GM18517 (cell line): ENCODE measurements at regions not wholly inside any gene's neighbourhood (a gene's known extent, or its start where the extent isn't known, plus 50 kb on each side); places are given as distances from the start of the nearest gene placed in this dataset.
A peak's percentile ranks its signal among the peaks of the same experiment; 100 is the strongest.
"Not testable (repeated sequence)": the region's sequence is repeated elsewhere in the genome, so short reads cannot be mapped to it uniquely, and the experiment has no call there.

Source experiments
- ATAC-seq: cut with Tn5 transposase; IDR thresholded peaks from one replicate; pipeline ENCODE4 v1.9.1; 2021; ENCODE audit warnings: mild to moderate bottlenecking, moderate library complexity; ENCODE audit not compliant: unreplicated experiment

DNA sequence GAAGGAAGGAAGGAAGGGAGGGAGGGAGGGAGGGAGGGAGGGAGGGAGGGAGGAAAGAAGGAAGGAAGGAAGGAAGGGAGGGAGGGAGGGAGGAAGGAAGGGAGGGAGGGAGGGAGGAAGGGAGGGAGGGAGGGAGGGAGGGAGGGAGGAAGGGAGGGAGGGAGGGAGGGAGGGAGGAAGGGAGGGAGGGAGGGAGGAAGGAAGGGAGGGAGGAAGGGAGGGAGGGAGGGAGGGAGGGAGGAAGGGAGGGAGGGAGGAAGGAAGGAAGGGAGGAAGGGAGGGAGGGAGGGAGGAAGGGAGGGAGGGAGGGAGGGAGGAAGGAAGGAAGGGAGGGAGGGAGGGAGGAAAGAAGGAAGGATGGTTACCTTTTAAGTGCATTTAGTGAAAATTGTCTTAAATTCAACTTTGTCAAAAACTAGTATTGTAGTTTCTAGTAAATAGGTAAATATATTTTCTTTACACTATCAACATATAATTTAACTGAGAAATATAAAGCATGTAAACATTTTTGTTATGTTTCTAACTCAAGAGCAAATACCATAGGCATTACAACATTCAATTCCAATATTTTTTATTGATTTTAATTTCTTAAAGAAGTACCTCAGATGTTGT is 776.4 kb upstream of the ADGRL3 start:
- not testable (repeated sequence) for ATAC-seq

DNA sequence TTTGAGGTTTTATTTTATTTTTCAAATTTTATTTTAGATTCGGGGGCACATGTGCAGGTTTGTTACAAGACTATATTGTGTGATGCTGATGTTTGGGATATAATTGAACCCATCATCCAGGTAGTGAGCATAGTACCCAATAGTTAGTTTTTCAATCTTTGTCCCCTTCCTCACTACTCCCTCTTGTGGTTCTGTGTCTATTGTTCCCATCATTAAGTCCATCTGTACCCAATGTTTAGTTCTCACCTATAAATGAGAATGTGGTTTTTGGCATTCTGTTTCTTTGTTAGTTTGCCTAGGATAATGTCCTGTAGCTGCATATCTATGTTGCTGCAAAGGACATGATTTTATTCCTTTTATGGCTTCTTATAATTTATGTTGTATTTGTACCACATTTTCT is 767.2 kb upstream of the ADGRL3 start:
- no peak for ATAC-seq

DNA sequence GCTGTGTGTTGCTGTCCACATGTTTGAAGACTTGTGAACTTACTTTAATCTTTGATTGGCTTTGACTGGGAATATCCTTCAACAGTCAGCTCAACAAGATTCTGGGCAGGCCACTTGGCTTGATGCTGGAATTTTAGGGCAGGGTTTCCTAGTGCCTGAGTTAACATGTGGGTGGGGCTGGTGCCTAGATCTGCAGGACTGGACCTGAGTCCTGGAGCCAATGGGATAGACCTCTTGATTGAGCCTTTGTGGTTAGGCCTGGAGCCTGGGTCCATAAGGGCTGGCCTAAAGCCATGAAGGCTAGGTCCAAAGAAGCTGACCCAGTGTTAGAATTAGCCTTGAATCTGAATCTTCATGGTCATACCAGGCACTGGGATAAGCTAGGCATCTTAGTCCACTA is 757.1 kb upstream of the ADGRL3 start:
- ATAC-seq, result no peak

DNA sequence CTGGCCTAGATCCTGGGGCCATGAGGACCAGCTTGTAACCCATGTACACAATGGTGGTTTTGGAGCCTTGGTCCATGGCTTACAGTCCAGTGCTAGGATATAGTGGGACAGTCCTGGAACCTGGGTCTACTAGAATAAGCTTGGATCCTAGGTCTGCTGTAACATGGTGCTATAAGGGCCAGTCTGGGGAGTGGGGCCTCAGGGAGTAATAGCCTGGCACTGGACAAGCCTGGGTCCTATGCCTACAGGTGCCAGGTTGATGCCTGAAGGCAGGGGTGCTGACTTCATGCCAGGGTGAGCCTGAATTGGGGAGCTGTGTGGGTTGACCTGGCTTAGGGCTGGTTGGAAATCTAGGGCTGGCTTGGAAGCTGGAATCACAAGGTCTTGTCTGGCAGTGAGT is 756.3 kb upstream of the ADGRL3 start:
- no peak for ATAC-seq

DNA sequence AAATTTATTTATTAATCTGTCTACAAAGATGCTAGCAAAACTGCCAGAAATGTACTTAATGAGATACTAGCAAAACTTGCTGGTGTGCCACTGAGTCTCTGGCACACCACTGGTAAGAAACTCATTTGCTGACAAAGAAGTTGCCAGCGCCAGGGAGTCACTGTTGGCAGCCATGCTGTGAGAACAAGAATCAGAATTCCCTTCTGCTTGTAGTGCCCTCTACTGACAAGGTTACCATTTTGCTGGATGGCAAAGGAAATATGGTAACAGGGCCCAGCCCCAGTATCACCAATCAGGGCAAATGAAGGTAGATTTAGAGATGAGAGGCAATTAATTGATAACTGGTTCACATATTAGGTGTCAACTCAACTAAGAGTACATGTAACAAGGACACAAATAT is 750.1 kb upstream of the ADGRL3 start:
- no peak for ATAC-seq

DNA sequence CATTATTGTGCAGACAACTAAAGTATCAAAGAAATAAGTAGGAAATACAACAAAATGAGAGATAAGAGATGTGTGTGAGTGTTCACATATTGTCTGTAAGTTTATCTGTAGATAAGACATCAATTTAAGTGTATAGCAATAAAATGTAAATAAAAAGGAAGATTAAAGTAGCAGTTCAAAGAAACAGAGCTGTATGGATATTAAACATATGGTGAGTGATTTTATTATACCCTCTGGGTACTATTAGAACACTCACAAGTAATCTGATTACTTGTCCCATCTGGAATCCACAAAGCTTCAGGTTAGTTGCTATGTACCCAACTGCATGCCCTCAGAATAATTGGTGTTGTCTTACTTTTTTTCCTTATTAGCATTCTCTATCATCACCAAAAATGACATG is 747.9 kb upstream of the ADGRL3 start:
- no peak for ATAC-seq

DNA sequence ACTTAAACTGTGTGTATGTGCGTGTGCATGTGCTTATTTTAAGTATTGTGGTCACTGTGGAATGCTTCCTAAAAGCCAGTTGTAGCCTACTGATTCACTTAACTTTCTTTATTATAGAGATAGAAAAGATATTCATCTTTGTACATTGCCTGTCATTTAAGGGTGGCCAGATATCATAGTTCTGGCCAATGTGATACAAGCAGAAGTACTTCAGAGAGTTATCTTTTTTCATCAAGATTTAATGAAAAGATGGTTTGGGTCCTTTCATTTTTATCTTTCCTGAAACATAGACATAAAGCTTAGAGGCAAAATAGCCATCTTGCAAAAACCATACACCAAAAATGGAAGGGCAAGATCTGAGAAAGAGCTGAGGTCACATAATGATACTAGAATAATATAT is 744.7 kb upstream of the ADGRL3 start:
- no peak for ATAC-seq

DNA sequence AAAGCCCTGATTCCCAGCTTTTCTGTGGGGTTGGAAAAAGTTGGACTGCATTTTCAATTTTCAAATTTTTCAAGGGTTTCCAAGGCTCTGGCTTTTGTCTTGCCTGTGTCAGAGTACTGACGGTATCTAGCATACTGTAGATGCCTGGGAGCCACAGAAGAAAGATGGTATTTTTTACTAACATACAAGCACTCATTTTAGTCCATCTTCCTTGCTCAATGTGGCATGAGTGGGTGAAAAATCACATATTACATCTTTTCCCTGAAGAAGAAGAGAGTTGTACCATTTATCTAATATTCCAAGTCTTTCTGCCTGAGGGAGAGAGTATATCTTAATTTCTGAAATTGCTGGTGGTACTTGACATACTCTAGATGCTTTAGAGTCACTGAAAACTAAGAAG is 738.6 kb upstream of the ADGRL3 start:
- ATAC-seq, result no peak

DNA sequence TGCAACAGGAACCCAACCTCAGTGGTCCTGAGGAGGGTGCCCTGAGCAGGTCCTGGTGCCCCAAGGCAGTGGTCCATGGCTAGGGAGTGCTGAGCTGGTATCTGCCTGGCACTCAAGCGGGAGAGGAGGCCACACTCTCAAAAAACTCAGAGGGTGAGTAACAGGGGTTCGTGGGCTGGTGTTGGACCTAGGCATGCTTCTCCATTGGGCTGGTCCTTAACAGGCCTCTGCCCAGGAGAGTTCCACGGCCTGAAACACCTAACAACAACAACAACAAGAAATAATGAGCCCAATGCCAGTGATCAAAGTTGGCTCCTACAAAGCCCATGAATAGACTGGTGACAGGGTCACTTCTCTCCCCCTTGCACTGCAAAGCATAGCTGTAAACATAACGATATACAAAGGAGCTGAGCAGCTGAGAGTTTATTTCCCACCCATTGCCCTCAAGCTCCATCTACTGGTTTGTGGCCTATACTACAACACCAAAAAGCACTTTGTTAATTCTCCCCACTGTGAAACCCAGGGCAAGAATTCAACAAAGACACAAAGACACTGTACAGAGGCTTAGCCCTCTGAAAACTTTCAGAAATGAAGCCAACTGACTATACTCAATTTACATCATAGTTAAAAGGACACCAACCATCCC is 736.1 kb upstream of the ADGRL3 start:
- ATAC-seq, result peak; percentile 56

DNA sequence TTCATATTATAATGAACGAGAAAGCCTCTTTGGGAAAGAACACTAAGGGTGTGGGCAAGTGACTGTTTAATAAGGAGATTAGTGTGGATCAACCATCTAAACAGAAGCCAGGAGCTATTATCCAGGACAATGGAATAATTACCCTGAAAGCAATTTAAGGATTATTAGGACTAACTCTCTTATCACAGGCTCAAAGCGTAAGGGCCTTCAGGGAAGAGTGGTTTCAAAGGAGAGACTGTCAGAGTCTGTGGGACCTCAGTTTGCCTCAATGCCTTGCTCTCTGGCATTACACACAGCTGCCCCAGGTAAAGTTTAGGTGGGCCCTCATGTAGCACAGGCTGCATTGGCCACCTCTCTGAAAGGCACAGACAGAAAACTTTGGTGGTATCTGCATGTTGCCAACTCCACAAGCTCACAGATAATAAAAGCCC is 717.2 kb upstream of the ADGRL3 start:
- ATAC-seq, result no peak

DNA sequence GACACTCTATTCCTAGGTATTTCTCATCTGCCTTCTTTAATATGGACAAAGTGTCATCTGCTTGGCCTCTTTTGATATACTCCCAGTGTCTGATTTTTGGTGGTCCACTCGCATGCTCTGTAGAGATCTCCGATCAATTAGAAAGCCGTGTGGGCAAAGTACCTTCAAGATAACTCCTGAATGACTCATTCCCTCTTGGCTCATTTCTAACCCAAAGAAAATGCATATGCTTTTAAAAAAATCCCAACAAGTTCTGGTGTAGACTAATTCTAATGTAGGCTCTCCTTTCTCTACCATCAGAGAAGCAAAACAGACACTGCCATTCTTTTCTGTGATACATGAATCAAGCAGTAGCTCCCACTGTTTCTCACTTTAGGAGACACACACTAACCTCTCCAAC is 714.9 kb upstream of the ADGRL3 start:
- no peak for ATAC-seq

DNA sequence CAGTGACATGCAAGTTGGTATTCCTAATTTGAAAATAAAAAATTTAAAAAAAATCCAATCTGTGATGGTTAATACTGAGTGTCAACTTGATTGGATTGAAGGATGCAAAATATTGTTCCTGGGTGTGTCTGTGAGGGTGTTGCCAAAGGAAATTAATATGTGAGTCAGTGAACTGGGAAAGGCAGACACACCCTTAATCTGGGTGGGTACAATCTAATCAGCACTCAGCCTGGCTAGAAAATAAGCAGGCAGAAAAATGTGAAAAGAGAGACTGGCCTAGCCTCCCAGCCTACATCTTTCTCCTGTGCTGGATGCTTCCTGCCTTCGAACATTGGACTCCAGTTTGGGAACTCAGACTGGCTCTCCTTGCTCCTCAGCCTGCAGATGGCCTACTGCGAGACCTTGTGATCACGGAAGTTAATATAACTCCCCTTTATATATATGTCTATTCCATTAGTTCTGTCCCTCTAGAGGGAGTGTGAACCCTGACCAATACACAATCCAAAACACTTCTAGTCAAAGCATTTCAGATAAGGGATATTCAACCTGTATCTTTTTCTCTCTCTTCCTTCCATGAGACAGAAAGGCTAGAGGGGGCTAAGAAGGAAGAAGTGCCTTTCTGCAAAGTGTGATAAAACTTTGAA is 712.9 kb upstream of the ADGRL3 start:
- not testable (repeated sequence) for ATAC-seq

DNA sequence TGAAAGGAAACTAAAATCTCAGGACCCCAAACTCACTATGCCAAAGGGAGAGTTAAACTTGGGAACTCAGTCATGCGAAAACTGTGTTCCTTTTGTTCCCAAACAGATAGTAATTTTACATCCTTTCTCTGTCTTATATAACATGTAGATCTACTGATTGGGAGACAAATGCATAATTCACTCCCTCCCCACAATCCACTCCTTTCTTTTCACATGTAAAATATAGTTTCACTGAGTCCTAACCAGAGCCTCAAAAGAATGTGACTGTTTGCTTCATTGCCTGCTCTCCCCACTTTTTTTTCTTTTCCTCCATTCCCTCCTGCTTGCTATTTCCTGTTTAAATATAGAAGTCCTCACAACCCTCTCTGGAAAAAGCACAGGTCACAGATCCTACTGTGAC is 699.3 kb upstream of the ADGRL3 start:
- no peak for ATAC-seq

DNA sequence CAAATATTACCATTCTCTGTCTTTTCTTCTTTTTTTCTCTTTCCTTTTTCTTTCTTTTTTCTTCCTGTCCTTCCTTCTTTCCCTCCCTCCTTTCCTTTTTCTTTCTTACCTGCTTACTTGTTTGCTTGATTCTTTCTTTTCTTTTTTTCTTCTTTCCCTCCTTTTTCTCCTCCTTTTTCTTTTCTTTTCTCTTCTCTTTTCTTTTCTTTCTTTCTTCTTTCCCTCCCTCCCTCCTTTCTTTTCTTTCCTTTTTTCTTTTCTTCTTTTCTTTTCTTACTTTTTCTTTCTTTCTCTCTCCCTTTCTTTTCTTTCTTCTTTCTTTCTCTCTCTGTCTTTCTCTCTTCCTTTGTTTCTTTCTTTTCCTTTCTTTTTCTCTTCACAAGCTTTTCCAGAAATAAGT is 697.4 kb upstream of the ADGRL3 start:
- ATAC-seq, result no peak

DNA sequence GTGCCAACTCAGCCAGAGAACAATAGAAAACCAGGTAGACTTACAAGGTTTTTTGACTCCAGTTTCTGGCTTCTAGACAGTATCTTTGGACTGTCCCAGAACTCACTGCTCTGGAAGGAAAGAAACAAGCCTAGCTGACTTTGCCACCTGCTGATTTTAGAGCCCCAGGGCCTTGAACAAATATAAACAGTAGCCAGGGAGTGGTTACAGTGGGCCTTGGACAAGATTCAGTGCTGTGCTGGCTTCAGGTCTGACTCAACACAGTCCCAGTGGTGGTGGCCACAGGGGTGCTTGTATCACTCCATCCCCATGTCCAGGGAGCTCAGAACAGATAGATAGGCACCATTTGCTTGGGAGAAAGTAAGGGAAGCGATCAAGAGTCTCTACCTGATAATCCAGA is 694.1 kb upstream of the ADGRL3 start:
- ATAC-seq, result no peak

DNA sequence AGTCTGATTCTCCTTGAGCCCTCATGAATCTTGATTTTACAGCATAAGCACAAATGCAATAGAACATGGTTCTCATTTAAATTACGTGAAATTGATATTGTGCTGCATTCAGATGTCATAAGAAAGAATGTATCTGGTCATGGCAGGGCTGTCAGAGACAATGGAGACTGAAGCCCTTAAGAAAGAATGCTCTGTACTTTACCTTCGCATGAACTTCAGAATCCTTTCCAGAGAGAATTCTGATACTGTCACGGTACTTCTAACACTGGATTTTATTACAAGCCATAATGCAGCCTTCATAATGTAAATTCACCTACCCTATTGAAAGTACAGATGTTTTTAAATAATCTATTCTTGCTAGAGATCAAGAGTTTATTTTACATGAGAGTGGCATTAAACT is 677.9 kb upstream of the ADGRL3 start:
- no peak for ATAC-seq

DNA sequence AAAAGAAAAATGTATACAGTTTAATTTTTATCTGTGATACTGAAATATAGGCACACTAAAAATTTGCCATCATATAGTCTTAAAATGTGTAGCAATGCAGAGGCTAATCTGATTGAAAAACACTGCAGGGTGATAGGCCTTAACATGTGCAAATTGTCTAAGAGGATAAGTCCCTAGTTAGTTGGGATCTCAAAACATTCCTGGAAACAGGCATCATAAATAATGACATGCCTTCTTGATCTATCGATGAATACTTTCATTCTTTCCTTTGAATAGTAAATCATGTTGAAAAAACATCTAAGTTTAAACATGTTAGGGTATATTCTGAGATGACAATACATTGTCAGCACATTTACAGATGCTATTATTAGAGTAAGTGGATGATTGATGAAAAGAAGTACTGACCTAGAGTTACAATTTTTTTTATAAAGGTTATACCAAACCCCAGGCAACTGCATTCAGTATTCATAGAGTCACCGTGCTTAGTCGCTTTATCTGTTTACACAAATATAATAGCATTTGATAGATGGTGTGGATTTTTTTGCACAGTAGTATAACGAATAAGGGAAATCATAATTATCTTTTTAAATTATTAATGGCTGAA is 668.2 kb upstream of the ADGRL3 start:
- ATAC-seq, result no peak

DNA sequence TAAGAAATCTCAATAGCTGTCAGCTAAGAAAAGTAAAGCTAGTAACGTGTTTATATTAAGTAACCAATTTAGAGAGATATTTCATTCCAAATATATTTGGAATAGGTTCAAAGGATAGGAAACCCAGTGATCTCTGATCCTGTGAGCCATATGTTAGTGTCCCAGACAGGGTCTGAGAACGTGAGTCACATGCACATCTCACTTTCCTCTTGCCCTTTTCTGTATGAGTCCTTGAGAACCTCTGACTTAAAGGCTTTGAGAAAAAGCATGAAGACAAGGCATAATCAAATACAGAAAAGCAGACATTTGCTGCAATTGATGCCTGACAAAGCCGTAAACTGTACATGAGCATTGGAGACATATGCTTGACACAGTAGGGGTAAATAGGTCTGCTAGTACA is 655.1 kb upstream of the ADGRL3 start:
- no peak for ATAC-seq

DNA sequence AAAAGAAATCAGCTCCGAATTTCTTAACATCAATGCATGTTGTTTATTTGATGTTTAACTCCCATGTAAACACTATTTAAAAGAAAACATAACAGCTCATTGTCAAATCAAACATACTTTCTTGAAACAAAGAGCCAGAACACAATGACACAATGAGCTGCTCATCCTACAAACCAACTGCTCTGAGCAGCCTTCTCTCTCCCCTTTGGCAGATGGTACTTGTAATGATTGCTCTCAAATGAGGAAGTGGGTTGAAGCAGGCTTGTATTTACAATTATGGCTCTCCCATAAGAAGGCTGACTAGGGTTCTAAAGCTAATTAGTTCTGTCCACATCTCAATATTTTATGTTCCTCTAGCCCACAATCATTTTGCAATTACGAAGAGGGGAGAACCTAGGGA is 637.8 kb upstream of the ADGRL3 start:
- ATAC-seq, result no peak

DNA sequence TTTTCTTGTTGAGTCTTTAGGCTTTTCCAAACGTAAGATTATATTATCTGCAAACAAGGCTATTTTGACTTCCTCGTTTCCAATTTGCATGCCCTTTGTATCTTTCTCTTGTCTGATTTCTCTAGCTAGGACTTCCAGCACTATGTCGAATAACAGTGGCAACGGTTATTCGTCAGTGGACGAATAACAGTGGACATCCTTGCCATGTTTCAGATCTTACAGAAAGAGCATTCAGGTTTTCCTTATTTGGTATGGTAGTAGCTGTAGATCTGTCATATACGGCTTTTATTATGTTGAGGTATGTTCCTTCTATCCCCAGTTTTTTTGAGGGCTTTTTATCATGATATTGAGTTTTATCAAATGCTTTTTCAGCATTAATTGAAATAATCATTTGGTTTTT is 634.6 kb upstream of the ADGRL3 start:
- no peak for ATAC-seq

DNA sequence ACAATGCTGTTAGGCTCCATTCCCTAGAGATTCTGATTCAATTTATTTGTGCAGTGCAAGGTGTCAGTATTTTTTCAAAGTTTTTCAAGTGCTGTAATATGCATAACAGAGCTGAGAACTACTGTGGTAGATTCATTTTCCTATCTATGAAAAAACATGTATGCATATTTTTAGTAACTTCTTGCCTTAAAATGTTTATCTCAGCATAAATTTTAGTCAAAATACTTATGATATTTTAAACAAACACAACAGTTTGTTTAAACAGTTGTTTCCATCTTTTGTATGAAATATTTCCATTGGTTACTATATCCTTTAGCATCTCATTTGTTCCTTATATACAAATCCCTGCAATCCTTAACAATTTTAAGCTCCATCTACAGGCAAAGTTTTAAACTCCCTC is 624.8 kb upstream of the ADGRL3 start:
- ATAC-seq, result no peak

DNA sequence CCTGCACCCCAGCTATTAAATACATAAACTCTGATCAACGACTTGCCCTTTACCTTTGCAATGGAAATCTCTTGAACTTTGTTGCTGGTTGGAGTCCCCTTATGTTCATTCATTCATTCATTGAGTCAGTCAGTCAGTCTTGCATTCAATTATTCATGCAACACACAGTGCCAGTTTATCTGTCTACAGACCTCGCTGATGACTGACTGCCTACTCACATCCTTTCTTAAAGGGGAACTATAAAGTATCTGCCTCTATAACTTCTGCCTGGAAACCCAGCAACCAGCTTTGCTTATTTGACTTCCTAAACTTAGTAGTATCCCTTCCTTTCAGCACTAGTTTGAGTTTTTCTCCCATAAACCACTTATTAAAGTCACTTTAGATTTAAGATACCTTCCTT is 620.8 kb upstream of the ADGRL3 start:
- ATAC-seq, result no peak
